IPS-NIHi7 (cell line): ENCODE measurements at regions not wholly inside any gene's neighbourhood (a gene's known extent, or its start where the extent isn't known, plus 50 kb on each side); places are given as distances from the start of the nearest gene placed in this dataset.
"Not testable (repeated sequence)": the region's sequence is repeated elsewhere in the genome, so short reads cannot be mapped to it uniquely, and the experiment has no call there.

Source experiments
- DNase-seq: peaks from one replicate; pipeline ENCODE4 v3.0.0; 2012; ENCODE audit warnings: mixed read lengths; ENCODE audit errors: extremely low spot score

DNA sequence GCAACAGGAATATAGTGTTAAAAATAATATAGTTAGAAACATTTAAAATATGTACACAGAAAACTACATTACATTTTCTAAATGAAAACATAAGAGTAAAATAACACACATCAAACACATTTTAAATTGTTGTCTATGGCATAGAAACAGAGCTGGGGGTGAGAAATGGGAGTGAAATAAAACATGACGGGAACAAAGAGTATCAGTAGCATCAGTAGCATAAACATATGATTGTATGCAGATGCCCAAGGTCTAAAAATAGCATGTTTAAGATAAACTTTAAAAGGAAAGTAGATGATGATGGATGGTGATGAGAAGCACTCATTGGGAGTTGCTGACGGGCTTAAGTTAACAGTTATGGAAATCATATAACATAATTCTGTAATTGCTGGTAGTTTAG lies 1221.7 kb upstream of the SPRY2 start:
- DNase-seq = no peak

DNA sequence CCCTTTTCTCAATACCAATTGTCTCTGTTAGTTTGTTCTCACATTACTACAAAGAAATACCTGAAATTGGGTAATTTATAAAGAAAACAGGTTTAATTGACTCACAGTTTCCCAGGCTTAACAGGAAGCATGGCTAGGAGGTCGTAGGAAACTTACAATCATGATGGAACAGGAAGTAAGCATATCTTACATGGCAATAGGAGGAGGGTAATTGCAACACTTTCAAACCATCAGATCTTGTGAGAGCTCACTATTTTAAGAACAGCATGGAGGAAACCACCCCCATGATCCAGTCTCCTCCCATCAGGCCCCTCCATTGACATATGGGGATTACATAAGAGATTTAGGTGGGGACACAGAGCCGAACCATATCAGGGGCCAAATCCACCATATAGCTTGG lies 1210.1 kb upstream of the SPRY2 start:
- DNase-seq = no peak

DNA sequence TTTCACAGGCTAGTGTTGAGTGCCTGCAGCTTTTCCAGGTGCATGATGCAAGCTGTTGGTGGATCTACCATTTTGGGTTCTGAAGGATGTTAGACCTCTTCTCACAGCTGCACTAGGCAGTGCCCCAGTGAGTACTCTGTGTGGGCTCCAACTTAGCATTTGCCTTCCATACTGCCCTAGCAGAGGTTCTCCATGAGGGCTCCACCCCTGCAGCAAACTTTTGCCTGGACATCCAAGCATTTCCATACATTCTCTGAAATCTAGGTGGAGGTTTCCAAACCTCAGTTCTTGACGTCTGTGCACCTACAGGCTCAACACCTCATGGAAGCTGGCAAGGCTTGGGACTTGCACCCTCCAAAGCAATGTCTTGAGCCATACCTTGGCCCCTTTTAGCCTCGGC lies 1205.4 kb upstream of the SPRY2 start:
- not testable (repeated sequence) for DNase-seq

DNA sequence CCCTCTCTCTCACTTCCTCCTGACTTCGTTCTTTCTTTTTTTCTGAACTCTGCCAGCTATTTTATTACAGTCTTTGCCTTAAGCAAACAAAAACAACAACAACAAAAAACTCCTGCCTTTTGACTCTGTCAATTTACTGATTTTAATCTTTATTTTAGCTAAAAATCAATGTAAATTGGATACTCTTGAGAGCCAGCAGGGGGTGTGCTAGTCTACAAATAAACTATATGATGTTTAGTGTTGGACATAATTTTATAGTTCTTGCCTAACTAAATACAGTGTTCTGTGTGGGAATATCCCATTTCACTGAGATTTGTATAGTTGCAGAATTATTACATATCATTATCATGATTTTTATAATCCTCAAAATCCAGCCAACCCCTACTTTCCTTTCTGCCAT lies 1199.9 kb upstream of the SPRY2 start:
- no peak for DNase-seq

DNA sequence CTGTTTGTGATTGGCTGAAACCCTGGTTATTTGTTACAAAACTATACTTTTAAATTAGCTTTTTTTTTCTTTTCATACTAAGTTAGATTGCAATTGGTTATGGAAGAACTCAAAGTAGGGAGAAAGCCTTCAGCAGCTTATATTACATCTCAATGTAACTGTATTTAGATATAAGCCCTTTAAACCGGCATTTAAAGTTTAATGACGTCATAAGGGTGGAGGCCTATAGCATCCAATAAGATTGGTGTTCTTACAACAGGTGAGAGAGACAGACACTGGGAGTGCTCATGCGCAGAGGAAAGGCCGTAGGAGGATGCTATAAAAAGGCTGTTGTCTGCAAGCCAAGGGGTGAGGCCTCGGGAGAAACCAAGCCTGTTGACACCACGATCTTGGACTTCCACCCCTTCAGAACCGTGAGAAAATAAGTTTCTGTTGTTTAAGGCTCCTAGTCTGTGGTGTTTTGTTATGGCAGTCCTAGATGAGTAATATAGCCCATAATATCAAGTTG lies 1198.8 kb upstream of the SPRY2 start:
- DNase-seq = no peak

DNA sequence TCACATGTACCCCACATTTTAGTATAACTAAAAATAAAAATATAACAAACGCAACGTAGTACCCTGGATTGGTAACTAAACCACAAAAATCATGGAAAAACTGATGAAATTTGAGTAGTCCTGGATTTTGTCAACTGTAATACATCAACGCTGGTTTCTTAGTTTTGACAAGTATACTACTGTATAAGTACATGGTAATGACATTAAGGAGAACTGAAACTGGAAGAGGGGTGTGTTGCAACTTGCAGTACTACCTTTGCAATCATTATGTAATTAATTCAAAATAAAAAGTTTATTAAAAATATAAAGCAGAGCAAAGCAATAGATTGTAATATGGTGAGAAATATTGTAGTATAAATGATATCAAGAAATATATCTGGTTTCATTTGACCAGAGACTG lies 1158.0 kb upstream of the SPRY2 start:
- no peak for DNase-seq

DNA sequence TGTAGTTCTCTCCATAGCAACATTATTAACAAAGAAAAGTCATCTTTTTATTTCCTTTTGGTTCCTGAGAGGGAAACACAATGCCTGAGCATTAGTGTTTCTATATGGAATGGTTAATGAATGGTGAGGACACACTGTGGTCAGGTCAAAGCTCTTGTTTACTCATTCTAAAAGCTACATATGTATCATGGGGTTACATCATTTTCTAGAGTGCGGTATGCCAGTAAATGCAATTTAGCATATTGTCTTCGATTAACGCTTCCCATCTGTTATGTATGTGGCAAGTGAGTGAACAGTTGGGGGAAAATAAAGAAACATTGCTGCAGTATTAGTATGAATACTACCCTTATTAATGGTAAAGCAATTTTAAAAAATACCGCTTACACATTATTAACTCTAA lies 1152.2 kb upstream of the SPRY2 start:
- DNase-seq = no peak

DNA sequence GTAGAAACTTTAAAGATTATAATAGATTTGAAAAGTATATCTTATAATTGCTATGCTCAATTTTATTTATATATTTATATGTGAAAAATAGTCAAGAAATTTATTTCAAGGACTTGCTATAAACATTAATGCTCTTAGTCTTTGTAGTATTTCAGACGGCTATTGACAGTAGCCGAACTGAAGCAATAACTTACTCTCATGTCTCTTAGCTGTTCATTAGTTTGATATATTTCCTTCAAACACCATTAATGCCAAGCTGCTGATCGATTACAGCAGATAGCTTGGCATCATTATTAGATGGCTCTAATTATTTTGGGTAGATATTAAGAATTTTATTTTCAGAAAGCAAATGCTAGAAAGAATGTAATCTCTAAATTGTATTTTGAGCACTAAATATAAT lies 1151.5 kb upstream of the SPRY2 start:
- no peak for DNase-seq

DNA sequence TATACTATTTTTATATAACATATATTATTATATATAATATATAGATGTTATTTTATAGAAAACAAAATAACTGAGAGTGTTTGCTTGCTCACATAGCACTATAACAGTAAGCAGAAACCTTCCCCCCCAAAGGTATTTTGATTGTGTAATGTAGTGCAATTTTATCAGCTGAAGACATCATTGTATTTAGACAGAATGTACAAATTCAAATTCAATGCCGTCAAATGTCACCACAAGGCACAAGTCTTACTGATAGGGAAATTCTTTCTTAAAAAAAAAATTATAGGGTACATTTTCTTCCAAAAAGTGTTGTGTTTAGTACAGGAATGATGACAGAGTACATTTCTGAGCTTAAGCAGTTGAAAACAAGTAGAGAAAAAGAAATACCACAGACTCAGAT lies 1147.1 kb upstream of the SPRY2 start:
- no peak for DNase-seq

DNA sequence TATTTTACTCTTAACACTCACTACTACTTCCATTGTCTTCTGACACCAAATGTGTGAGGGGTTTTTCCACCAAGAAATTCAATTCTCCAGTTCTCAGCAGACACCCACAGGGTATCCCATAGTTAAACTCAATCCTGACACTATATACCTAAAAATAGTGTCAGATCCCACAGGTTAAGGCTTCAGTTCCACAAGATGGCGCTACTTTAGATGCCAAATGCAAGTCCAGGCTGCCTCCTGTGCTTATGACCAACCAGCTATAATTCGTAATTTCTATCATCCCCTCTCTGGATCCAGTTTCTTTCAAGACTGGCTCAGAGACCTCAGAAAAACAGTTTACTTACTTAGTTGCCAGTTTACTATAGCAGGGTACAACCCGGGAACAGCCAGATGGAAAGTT lies 1146.2 kb upstream of the SPRY2 start:
- peak; percentile 46 for DNase-seq

DNA sequence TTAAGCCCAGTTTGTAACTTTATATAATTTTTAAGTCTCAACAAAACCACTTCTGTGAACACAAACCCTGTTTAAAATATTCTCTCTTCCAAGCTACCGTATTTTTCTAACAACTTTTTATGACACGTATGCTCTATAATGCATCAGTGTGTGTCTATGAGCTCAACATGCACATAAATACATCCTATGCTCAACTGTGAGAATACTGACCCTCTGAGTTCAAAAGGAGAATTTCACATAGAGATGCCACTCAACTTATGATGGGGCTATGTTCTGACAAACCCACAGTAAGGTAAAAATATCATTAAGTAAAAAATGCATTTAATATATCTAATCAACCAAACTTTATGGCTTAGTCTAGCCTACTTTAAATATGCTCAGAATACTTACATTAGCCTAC lies 1139.7 kb upstream of the SPRY2 start:
- DNase-seq = no peak

DNA sequence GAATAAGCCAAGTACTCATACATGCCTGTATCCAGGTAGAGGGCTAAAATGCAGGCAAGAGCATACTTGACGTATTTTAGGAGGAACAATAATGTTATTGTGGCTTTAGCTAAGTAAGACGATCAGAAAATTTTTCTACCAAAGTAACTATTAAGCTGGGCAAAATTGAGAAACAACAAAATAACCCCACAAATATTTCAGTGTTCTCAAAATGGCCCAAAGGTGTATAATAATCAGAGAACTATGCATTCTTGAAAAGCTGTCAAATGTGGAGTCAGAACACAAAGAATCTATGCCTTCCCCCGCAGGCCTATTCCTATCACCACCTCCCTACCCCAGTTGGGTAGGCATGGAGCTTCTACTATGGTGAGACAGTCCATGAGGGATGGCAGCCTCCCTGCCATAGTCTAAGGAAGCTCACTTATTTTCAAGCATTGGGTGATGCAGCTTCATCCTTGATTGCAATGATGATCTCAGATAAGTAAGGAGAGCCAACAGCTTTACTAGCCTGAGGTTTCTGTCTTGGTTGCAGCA lies 1132.5 kb upstream of the SPRY2 start:
- no peak for DNase-seq

DNA sequence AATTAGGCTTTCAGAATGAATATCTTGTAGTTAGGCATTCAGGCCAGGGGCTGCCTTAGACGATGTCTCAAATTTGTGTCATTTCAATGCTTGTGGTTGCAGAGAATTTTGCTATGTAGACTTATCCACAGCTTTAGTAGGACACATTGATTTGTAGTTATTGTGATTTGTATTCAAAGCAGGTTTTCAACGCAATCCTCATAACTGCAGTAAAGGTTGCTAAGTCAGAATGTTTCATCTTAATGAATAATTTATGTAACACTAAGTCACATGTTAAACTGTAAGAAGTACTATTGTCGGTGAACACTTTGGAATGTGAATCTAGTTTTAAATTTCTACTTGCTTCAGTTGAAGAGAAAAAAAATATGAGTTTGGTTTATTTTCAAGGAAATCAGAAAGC lies 1117.2 kb upstream of the SPRY2 start:
- no peak for DNase-seq

DNA sequence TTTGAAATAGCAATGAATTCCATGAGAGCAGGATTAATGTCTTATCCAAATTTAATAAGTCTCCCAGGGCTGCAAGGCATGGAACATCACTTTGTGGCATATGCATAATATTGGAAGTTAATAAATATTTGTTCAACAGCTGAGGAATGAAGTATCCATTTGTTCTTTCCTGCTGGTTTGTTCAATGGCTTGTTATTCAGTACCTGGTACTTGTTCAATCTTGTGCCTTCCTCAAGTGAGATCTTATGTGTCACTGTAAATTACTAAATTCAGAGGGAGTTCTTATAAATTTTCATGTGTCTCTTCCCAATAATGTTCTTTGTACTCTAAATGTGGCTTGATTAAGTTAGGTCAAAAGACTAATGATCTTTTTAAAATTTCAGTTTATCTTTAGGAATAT lies 1105.5 kb upstream of the SPRY2 start:
- DNase-seq = no peak

DNA sequence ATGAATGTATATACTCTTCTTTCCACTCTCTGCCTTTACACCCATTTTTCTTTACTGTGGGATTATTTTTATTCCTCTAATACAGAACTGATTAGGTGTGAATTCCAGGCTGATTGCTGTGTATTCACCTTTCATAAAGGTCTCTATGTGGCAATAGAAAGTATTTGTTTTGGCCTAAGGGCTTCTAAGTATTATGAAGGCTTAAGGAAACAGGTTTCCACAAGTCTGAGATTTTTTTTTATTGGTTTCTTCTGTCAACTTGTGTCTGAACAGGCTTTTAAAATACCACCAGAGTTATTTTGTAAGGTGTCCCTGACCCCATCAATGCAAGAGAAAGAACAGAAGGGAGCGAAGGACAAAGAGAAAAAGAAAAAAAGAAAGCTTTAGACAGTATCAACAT lies 1102.0 kb upstream of the SPRY2 start:
- no peak for DNase-seq

DNA sequence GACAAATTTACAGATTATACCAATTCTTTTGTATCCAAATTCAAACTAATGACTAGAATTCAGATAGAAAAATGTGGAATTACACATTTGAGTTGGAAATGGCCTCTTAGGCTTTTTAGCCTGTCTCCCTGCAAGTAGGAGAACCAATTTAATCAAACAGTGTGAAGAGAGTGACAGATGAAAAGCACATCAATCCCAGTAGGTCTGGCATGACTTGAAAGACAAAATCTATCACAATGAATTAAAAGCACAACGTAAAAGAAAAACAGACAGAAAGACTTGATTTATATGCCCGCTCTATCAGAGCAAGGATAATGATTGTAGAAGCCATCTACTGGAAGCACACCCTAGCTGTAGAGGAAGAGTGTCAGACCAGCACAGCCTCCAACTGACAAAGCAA lies 1084.4 kb upstream of the SPRY2 start:
- no peak for DNase-seq

DNA sequence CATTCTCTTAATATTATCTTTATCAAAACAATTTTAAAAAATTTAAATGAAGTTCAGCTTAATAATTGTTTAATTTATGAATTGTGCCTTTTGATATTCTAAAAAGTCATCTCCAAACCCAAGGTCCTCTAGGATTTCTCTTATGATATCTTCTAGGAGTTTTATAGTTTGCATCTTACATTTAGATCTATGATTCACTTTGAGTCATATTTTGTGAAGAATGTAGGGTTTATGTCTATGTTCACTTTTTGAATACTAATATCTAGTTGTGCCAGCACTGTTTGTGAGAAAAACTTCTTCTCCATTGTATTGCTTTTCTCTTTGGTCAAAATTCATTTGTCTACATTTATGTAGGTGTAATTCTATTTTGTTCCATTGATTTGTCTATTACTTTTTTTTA lies 1068.4 kb upstream of the SPRY2 start:
- DNase-seq = no peak

DNA sequence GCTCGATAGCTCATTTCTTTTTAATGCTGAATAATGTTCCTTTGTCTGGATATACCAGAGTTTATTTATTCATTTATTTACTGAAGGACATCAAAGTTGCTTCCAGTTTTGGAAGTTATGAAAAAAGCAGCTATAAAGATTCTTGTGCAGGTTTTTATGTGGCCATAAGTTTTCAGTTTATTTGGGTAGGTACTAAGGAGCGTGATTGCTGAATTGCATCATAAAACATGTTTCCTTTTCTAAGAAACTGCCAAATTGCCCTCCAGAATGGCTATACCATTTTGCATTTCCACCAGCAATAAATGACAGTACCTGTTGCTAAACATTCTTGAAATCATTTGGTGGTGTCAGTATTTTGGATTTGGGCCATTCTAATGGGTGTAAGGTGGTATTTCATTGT lies 1067.7 kb upstream of the SPRY2 start:
- no peak for DNase-seq

DNA sequence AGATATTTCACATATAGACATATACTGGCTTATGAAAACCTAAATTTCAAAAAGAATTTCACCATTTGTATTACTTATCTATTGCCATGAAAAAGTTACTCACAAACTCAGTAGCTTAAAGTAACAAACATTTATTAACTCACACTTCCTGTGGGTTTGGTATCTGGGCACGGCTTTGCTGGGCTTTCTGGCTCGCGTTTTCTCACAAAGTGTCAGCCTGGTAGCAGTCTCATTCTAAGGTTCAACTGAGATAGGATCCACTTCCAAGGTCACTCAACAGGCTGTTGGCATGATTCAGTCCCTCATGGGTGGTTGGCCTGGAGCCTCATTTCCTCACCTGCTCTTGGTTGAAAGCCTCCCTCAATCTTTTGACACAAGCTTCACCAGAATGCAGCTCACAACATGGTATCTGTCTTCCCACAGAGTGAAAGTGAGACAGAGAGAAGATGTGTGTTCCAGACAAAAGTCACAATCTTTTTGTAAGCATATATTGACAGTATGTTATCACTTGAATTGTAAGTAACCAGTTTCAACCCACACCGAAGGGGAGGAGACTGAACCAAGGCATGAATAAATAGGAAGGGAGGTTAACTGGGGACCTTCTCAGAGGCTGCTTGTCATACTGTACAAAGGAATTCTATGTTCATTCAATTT lies 1065.8 kb upstream of the SPRY2 start:
- DNase-seq = no peak

DNA sequence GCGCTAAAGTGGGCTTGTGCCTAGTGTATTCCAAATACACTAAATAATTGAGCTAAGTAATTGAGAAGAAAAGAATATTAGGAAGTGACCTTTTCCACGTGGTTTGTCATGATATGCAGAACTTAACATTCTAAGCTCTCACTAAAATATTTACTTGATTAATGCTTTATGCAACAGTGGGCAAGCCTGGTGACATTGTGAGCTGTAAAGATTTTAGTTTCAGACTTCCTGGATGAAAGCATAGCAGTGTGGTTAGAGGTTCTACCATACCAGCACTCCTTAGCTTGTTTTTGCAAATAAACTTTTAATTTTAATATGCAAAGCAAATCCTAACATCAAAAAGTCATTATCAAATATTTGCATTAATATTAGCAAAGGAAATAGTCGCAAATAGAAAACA lies 1065.1 kb upstream of the SPRY2 start:
- no peak for DNase-seq

DNA sequence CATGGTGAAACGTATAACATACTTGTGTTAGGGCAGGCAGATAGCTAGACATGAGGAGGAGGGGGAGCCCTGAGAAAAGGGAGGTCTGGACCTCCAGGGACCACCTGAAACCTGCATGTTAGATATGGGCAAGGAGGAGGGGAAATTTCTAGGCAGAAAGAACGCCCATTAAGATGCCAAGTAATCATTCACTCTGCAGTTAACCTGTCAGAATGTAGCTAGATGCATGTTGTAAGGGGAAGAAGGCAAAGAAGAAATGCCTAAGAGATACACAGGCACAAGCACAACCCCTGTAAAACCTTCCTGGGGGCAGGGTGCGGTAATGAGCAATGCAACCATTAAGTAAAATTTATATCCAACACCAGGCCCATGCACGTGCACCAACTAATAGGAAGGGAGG lies 1055.3 kb upstream of the SPRY2 start:
- DNase-seq = no peak

DNA sequence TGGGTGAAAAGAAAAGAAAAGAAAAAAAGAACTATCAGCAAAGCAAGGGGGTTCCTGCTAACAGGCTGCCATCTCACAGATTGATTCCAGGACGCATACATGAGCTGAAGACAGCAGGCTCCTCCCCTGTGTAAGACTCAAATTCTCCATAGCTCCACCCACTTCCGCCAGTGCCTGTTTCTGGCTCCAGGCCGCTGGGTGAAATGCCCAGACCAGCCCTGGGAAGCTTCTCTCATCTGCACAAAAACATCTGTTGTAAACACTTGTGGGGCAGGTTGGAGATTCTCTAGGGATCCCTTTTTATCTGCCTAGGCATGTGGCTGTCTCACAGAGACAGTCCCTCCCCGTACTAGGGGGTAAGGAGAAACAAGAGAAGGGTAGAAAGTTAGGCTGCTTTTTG lies 1054.4 kb upstream of the SPRY2 start:
- DNase-seq = peak; percentile 60

DNA sequence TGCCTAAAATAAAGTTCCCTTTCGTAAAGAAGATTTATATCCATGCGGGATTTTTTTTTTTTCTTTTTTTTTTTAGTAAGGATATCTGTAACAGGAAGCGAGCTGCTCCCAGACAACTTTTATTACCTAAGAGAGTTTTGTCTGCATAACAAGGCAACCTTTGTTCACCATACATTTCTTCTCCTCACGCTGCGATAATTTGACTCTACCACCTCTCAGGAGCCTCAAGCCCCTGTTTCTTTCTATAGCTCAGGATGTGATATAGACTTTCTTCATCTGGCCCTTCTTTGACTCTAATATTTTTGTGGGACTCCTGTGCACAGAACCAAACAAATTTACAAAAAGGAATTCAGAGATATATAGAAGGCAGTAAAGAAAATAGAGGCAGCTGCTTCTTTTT lies 1053.7 kb upstream of the SPRY2 start:
- no peak for DNase-seq

DNA sequence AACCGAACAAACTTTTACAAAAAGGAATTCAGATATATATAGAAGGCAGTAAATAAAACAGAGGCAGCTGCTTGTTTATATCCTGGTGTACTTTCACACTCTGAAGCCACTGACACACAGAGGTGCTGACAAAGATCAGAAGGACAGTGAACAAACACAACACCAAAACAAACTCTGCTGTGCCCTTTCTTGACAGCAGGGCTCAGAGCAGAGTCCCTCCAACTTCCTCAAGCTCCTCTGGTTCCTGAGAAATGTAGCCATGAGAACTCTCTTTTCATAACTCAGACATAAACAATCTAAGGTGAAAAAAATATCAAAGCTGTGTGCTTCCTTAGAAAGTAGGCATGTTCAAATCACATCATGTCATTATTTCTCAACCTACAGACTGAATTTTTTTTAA lies 1052.8 kb upstream of the SPRY2 start:
- peak; percentile 22 for DNase-seq
